ENCODE measurements at regions not wholly inside any gene's neighbourhood (a gene's known extent, or its start where the extent isn't known, plus 50 kb on each side); places are given as distances from the start of the nearest gene placed in this dataset.

DNA sequence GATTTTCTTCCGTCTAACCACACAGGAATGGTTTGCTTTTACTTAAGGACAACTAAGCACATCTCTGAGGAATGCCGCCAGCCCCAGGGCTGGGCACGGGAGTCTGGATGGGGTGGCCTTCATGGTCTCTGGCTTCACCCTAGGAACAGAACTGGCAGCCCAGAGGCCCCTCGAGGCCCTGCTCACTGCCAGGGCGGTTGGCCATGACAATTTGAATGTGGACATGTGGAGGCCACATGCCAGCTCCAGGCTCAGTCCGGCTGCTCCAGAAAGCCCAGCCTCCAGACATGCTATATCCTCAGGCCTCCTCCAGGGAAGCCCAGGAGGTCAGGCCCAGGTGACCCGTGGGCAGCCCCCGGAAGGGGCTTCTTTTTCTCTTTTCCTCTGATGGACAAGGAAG lies 84.0 kb upstream of the FGF3 start:
- Histone ChIP-seq H3K27me3 (no peaks in the 10 kb centered on the region), H3K36me3 (no peaks in the 10 kb centered on the region), H3K27ac (no peak overlapping the region), H3K4me1 (peaks cover 0 to 15% (median 9%) of the 10 kb centered on the region in 4 donors), H3K9me3 (no peaks in the 10 kb centered on the region), H3K4me3 (no peak overlapping the region)
- intact Hi-C loops (cut with DNase I; ENCODE audit: low total_unique reads) (no loop called here), in situ Hi-C loops (cut with MboI; ENCODE audit: low pct_ligation_motif_present in 1 of 4, low pct_unique_long_range_greater_than_20kb in 1 of 4, low sequenced_read_pairs in 3 of 4) (loop anchor here in 2 of 4 donors (10.0 kb wide), 2 partner anchors 208 to 218 kb away; no protein-coding TSS in a partner anchor)
- TF ChIP-seq POLR2A (IDR thresholded peaks at IDR 0.05) = no peak
- TF ChIP-seq POLR2AphosphoS5 (IDR thresholded peaks at IDR 0.05) = no peak
- TF ChIP-seq EP300 (IDR thresholded peaks at IDR 0.05; ENCODE audit: low read depth) = no peak
- TF ChIP-seq, protein P1, sequence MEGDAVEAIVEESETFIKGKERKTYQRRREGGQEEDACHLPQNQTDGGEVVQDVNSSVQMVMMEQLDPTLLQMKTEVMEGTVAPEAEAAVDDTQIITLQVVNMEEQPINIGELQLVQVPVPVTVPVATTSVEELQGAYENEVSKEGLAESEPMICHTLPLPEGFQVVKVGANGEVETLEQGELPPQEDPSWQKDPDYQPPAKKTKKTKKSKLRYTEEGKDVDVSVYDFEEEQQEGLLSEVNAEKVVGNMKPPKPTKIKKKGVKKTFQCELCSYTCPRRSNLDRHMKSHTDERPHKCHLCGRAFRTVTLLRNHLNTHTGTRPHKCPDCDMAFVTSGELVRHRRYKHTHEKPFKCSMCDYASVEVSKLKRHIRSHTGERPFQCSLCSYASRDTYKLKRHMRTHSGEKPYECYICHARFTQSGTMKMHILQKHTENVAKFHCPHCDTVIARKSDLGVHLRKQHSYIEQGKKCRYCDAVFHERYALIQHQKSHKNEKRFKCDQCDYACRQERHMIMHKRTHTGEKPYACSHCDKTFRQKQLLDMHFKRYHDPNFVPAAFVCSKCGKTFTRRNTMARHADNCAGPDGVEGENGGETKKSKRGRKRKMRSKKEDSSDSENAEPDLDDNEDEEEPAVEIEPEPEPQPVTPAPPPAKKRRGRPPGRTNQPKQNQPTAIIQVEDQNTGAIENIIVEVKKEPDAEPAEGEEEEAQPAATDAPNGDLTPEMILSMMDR (IDR thresholded peaks at IDR 0.05) = no peak
- no peak for DNase-seq
- WGBS, 2 donors (ENCODE audit: low coverage in 1 of 2) = 78% methylated on average over 8 of the region's 8 CpGs; no CpG with 5 or more reads in 1 of the 2 donors

DNA sequence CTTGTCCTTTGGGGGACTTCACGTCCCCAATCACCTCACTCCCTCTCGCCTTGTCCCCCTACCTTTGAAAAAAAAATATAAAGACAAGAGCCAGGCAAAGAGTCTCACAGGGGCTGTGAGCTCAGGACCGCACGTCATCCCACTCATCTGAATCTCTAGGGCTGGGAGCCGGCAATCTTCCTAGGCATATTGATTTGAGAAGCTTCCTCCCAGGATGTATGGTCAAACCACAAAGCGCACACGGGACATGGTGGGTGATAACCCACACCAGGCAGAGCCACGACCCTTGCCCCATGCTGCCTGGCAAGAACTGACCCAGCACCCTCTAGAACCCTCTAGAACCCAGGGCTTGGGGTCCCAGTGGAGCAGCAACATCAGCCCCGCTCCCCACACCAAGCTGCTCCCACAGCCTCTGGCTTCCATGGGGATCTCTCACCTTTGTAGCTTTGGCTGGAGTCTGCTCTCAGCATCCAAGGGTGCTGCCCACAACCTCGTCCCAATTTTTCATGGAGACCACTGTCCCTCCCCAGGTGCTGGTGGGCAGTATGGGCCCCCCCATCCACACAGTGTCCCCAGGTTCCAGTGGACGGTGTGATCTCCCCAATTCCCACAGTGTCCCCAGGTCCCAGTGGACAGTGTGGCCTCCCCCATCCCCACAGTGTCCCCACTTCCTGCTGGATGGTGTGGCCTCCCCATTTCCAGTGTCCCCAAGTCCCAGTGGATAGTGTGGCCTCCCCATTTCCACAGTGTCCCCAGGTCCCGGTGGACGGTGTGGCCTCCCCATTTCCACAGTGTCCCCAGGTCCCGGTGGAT lies 85.2 kb upstream of the FGF3 start:
- Histone ChIP-seq H3K4me3 (no peak overlapping the region), H3K27me3 (peaks cover 7% of the 10 kb centered on the region), H3K36me3 (no peaks in the 10 kb centered on the region), H3K4me1 (peaks cover 0 to 15% (median 9%) of the 10 kb centered on the region in 4 donors), H3K9me3 (no peaks in the 10 kb centered on the region), H3K27ac (no peak overlapping the region)
- in situ Hi-C loops (cut with MboI; ENCODE audit: low pct_ligation_motif_present in 1 of 4, low pct_unique_long_range_greater_than_20kb in 1 of 4, low sequenced_read_pairs in 3 of 4) (loop anchor here in 2 of 4 donors (10.0 kb wide), 2 partner anchors 210 to 220 kb away; no protein-coding TSS in a partner anchor), intact Hi-C loops (cut with DNase I; ENCODE audit: low total_unique reads) (no loop called here)
- no peak for DNase-seq
- TF ChIP-seq EP300 (IDR thresholded peaks at IDR 0.05; ENCODE audit: low read depth) = no peak
- no peak for TF ChIP-seq POLR2AphosphoS5 (IDR thresholded peaks at IDR 0.05)
- TF ChIP-seq POLR2A (IDR thresholded peaks at IDR 0.05) = no peak
- TF ChIP-seq, protein P1 (IDR thresholded peaks at IDR 0.05) = no peak
- WGBS, 2 donors (ENCODE audit: low coverage in 1 of 2) = 65% methylated on average over 14 of the region's 14 CpGs; no CpG with 5 or more reads in 1 of the 2 donors

DNA sequence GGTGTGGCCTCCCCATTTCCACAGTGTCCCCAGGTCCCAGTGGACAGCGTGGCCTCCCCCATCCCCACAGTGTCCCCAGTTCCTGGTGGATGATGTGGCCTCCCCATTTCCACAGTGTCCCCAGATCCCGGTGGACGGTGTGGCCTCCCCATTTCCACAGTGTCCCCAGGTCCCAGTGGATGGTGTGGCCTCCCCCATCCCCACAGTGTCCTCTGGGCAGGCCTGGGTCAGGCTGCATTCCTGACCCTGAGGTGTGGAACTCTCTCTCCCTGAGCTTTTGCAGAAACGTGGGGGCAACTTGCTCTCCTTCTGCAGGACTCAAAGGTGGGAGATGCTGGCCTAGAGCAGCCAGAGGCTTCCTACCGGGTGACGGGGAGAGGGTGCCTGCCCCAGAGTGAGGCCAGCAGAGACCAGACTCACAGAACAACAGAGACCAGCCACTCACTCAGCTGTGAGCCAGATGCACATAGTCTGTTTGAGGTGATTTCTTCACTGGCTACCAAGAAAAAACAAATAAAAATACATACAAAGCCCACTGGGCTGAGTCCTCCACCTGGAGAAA lies 85.8 kb upstream of the FGF3 start:
- H3K9me3 ChIP-seq = no peaks in the 10 kb centered on the region
- H3K27ac ChIP-seq = no peak overlapping the region
- peaks cover 14% of the 10 kb centered on the region for H3K27me3 ChIP-seq
- intact Hi-C loops (cut with DNase I; ENCODE audit: low total_unique reads) = no loop called here
- 63 to 84% methylated on average over 3 to 6 of the region's 6 CpGs for WGBS, 2 donors (ENCODE audit: low coverage in 1 of 2)
- peaks cover 0 to 15% (median 9%) of the 10 kb centered on the region in 4 donors for H3K4me1 ChIP-seq
- in situ Hi-C loops (cut with MboI; ENCODE audit: low pct_ligation_motif_present in 1 of 4, low pct_unique_long_range_greater_than_20kb in 1 of 4, low sequenced_read_pairs in 3 of 4) = loop anchor here in 2 of 4 donors (10.0 kb wide), 2 partner anchors 210 to 220 kb away; no protein-coding TSS in a partner anchor
- no peaks in the 10 kb centered on the region for H3K36me3 ChIP-seq
- H3K4me3 ChIP-seq = no peak overlapping the region
- no peak for DNase-seq
- TF ChIP-seq POLR2AphosphoS5 (IDR thresholded peaks at IDR 0.05) = no peak
- TF ChIP-seq, protein P1 (IDR thresholded peaks at IDR 0.05) = no peak
- TF ChIP-seq EP300 (IDR thresholded peaks at IDR 0.05; ENCODE audit: low read depth) = no peak
